HG03060 (cell line): ENCODE measurements at regions not wholly inside any gene's neighbourhood (a gene's known extent, or its start where the extent isn't known, plus 50 kb on each side); places are given as distances from the start of the nearest gene placed in this dataset.
"Not testable (repeated sequence)": the region's sequence is repeated elsewhere in the genome, so short reads cannot be mapped to it uniquely, and the experiment has no call there.

Source experiments
- ATAC-seq: cut with Tn5 transposase; IDR thresholded peaks from one replicate; pipeline ENCODE4 v1.9.1; 2021; ENCODE audit warnings: low read depth, moderate number of reproducible peaks; ENCODE audit not compliant: unreplicated experiment

DNA sequence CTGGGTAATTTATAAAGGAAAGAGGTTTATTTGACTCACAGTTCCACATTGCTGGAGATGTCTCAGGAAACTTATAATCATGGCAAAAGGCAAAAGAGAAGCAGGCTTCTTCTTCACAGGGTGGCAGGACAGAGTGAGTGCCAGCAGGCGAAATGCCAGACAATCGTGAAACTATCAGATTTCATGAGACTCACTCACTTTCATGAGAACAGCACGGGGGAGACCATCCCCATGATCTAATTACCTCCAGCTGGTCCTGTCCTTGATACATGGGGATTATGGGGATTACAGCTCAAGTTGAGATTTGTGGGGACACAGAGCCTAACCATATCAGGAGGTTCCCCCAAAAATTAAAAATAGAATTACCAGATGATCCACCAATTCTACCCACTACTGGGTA is 675.5 kb upstream of the SLC8A1 start:
- no peak for ATAC-seq

DNA sequence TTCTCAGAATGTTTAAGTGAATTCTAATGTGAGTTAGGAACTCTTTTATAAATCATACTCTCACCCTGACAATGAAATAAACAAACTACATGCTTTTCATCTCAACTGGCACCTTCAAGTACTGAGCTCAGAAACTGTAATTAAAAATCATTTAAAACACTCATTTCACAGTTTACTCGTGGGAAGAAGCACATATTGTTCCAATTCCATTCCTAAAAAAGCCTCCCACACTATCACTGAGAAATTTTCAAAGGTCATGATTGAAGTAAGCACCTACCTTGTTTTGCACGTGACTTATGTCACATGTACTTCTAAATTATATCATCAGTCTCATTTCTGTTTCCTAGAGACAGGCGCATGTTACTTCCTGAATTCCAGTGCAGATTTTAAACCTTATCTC is 678.1 kb upstream of the SLC8A1 start:
- no peak for ATAC-seq

DNA sequence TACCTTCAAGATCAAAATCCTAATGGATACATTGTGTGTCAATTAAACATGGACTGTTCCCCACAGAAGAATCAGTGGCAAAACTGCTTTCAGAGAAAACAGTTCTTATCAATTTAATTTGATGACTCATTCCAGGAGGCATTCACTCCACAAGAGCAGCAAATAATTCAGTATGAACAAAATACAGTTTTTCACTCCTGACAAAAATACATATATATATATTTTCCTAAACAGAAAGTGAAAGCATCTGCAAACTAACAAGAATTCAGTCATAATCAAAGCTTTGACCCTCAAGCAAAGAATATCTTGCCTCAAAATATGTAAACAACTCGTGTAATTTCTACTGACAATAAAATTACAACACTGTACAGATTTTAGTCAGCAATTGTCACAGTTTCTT is 685.1 kb upstream of the SLC8A1 start:
- no peak for ATAC-seq

DNA sequence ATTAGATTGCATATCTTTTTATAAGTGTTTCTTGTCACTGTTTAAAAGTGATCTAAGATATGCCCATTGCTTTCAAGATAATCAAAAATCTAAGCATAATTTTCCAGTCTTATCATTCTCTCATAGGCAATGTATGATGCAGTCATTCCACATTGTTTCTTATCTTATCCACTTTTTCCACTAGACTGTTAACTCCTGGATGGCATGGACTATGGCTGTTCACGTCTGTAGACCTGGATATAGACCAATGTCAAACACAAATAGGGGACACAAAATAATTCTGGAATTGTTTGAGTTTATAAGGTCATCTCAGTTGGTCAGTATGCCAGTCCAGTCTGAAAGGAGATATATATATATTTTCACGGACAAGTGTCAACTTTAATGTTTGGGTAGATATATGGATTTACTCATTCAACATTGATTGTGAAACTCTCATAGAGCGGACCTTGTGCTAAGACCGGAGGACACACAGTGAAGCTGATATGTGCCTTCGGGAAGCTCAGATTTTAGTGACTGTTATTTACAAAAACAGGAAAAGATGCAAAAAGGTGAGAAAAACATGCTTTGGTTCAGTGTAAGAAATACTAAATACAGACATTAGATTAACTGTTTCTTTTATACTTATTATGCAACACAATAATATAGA is 689.4 kb upstream of the SLC8A1 start:
- no peak for ATAC-seq

DNA sequence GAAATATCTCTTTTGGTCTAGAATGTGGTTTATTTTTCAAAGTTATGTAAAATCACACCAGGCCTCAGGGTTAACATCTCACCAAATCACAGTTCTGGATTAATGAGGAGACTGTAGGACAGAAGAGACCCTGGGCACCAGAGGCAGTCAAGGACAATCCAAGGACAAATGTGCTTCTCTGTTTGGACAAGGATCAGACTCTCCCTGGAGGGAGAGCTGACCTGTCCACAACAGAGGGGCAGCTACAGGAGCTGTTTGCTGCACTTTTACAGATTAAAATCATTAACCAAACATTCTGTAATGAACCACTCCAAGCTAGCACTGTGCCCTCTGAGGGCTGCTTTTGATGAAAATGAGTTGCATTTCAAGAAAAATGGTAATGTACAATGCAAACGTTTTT is 690.6 kb upstream of the SLC8A1 start:
- no peak for ATAC-seq

DNA sequence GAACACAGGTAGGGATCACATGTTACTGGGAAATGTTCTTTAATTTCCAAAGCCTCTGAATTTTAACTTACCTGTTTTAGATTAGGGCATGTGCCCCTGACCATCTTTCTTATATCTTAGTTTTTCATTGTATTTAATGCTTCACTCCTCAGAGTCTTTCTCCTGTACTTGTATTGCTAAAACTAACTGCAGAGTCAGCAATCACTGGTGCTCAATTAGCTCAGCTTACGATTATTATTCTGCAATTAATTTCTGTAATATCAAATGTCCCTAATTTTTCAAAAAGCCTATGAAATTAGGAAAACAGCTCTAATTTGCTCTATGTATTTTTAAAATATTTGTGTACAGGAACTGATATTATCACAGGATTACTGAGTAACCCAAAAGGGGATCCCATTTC is 693.2 kb upstream of the SLC8A1 start:
- ATAC-seq = no peak

DNA sequence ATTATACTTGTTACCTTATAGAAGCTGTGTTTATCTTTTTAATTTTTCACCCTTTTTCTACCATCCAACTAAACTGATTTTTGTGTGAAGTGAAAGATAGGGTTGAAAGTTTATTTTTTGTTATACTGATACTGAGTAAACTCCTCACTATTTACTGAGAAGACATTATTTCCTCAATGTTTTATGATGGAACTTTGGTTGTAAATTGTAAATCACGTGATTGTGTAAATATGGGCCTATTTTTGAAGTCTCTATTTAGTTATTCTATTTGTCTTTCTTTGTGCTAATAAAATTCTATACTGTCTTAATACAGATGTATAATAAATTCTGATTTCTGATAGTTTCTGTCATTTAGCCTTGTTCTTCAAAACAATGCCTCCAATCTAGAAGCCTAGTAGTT is 697.2 kb upstream of the SLC8A1 start:
- no peak for ATAC-seq

DNA sequence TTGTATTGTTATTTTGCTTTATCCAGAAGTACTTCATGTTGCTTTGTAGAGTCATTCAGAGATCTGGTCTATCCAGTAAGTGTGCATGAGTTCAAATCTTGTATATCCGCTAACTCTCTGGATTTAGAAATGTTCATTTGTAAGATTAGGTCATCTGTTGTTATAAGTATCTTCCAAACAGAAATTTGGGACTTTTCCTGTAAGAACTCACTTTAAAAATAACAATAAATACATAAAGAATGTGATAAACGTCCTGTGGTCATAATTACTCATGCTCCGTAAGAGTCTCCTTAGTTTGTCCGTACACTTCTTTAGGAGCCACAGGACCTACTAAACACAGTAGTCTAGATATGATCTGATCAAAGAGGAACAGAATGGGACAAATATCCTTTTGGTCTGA is 699.9 kb upstream of the SLC8A1 start:
- ATAC-seq = no peak

DNA sequence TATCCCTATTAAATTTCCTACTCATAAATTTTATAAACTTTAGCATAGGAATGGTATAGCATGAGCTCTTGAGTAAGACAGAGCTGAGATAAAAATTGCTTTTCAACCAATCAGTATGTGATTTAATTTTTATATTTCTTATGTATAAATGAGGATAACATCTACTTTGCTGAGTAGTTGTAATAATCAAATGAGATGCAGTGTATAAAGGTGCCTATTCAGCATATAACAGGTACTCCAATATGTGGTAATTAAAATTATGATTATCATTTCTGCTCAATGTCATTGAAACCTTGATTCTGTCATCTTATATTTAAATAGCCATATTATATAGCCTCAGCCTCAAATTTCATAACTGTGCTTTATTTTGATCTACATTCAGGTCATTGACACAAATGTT is 700.4 kb upstream of the SLC8A1 start:
- no peak for ATAC-seq

DNA sequence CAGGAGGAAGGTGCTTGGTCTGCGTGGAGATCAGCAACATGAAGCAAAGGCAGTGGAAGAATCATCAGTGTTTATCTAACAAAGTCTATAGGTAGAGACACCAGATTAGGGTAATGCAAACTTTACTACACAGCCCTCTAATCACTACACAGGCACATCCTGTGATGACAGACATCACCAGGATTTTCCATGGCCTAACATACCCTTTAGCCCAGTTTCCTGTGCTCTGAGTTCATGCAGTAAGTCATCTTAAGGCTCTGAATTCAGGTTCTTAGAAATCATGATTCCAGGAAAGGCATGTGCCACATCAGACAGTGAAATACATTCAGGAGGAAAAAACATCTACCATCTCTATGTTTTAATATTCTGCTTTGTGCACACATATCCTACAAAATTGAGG is 708.5 kb upstream of the SLC8A1 start:
- no peak for ATAC-seq

DNA sequence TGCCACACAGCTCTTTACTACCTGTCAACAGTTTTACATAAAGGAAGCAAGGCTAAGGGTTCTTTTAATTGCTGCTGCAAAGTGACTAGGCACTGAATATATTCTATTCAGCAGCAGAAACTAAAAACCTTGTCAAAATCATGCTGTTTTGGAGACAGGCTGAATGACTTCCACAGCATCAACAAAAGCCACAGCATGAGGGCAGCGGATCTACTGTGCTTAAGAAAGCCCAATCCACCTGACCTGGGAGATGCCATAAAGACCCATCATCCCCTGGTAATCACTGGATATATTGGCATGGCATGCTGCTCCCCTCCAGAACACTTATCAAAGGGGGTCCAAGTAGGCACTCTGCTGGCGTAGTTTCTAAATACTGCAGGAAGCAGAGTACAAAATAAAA is 715.1 kb upstream of the SLC8A1 start:
- ATAC-seq = no peak

DNA sequence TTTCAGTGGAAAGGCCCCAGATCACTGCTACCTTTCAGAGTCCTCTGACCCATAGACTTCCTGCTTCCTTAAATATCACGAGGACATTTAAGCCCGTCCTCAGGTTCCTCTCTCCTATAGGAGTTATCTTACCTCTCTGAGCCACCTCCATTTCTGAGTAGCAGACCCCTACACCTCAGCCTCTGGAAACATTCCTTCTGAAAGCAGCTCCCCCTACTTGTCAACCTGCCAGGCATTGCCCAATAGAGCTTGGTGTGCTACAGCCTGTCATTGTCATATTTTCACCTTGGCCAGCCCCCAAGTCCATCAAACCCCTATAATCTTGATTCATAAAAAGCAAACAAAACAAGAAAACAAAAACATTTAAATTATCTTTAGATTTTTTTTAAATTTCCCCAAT is 717.9 kb upstream of the SLC8A1 start:
- no peak for ATAC-seq

DNA sequence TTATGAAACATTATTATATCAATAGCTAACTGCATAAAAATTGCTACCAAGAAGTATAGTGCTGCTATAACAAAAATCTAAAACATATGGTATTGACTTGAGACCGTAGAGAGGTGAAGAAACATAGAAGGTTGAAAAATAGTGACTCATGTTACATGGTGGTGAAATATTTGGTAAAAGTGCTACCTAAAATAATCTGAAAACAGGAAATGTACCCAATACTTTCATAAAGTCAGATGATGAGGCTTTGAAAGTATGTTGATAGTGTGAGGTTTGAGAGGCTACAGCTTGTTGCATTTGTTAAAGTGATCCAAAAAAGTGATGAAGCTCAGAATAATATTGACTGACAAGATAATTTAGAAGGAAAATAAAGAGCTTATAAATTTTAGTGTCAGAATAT is 718.7 kb upstream of the SLC8A1 start:
- ATAC-seq = no peak

DNA sequence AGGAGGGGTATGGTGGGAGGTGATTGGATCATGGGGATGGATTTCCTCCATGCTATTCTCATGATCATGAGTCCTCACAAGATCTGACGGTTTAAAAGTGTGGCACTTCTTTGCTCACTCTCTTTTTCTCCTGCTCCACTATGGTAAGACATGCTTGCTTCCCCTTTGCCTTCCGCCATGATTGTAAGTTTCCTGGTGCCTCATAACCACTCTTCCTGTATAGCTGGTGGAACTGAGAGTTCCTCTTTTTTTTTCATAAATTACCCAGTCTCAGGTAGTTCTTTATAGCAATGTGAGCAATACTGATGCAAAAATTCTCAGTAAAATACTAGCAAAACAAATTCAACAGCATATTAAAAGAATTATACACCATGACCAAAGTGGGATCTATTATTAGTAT is 728.5 kb upstream of the SLC8A1 start:
- ATAC-seq = no peak

DNA sequence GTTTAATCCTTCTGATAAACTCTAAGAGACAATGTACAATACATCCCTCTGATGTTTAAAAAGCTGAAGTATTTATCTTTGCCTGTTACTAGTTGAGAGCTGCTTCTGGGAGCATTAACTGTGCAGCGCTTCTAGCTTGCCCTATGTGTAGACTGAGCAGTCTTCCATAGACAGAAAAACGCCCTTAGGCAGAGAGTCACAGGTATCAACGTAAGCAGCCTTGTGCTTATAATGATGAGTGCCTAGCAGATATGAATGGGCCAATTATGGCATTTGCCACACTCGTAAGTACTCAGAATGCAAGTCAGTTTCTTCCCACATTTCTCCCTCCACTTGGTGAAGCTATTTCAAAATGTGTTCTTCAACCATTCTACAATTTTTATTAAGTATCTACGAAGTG is 731.1 kb upstream of the SLC8A1 start:
- no peak for ATAC-seq

DNA sequence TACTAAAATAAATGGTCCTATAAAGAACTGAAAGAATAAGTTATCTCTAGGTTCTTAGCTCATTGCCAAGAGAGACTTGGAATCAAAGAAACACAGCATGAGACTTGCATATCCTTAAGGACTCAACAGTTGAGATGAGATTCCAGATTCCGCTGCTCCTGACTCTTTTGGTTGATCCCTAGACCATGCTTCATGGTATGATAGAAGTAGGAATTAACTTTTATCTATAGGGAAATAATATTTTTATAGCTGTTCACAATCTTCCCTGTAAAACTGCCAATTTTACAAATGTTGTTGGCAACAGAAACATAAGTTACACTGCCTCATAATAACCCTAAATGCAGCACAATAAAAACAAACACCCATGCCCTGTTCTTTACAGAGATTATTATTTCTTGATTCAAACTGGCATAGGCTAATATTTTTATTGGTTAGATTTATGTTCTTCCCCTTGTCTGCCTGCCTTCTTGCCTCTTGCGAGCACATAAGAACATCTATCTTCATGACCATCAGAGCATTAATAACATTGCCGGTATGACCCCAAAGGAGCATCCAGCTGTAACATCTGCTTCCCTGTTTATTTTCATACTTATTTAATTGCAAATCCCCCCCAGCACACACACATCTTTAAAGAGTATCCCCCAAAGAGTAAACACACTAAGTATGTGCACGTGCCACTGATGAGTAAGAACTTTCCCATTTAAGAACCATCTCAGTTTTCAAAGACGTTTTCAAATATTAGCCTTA is 735.7 kb upstream of the SLC8A1 start:
- ATAC-seq = no peak

DNA sequence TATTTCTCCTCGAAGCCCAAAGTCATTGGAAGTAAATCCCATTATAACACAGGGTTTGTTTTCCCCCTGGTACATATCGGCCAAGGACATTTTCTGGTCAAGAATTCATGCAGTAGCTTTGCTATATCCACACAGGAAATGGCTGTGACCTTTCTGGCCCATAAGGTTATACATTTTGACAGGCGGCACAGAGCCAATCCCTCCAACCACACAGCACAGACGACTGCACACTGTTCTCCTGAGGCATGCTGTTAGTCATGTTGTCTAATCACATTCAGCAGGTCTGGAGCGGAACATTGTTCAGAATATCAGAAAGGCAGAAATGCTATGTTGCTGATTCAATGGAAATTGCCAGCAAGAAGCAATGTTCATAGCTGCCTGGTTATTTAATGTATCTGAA is 742.3 kb upstream of the SLC8A1 start:
- no peak for ATAC-seq

DNA sequence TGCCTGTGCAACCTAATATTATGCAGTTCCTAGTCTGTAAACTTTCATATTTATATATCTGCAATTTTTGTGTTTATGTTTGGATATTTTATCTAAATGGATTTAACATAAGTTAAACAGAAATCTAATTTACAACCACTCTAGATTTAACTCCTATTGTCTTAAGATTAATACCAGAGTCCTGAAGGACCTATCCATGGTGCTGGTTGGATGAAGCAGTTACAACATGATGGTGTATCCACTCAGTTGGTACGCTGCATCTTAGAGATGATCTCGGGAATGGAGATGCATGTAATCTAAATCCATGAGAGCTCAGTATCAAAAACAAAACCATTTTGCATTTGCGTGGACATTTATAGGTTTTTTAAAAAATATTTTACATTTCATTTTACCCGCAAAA is 745.9 kb upstream of the SLC8A1 start:
- ATAC-seq = no peak

DNA sequence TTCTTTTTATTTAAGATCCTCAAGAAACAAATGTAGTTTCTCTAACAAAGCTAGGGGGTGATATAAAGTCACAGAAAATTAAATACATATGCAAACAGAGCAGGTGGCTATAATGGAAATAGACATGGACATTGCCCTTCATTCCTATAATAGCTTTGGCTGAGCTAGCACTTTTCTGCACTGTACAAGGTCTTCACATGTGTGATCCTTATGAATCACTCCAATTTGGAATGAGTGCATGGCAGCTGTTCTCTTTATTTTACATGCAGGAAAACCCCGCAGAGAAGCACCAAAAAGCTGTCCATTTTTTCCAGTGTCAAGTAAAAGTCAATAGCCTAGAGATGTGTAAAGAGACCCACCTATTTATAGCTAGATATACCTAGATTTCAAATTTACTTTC is 747.4 kb upstream of the SLC8A1 start:
- ATAC-seq = no peak

DNA sequence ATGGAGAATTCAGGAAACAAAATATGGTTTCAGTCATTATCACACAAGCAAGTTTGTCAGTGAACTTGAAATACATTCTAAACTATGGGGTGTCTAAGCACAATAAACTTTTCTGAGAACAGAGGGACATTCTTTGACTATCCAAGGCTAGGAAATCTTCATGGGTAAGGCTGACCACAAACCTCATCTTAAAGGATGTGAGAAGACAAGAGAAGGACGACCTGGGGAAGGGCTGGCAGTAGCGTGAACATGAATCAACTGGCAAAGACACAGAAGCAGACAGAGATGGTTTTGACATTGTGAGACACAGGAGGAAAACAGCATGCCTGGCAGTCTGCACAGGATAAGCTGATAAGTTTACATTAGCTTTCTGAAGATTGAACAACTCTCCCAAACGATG is 752.4 kb upstream of the SLC8A1 start:
- no peak for ATAC-seq

DNA sequence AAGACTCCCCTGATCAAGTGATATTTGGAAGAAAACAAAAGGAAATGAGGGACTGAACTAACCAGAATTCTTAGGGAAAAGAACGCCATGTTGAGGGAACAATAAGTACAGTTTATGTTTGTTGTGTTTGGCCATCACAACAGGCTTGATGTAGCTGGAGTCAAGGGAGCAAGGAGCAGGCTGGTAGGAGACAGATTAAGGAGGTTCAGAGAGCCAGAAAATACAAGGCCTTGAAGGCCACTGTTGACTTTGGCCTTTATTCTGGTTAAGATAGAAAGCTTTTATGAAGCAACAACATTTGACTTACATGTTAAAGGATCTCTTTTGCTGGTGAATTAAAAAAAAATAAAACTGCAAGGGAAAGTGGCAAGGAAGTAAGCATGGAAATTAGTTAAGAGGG is 754.1 kb upstream of the SLC8A1 start:
- ATAC-seq = no peak

DNA sequence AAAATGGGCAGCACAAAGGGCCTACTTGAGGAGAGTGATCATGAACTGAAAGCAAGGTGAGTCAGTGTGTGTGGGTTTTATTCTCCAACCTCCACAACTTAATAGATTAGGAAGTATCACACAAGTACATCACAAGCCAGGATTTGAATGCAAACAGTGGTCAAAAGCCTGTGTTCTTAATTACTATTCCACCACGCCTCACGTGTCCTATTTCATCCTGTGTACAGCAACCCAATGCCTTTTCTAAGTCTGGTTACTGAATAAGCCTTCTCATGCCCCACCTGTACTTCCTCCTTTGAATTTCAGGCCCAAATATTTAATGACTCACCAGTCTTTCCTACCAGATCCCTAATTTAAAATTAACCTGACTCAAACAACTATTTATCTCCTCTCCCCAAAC is 755.7 kb upstream of the SLC8A1 start:
- ATAC-seq = no peak

DNA sequence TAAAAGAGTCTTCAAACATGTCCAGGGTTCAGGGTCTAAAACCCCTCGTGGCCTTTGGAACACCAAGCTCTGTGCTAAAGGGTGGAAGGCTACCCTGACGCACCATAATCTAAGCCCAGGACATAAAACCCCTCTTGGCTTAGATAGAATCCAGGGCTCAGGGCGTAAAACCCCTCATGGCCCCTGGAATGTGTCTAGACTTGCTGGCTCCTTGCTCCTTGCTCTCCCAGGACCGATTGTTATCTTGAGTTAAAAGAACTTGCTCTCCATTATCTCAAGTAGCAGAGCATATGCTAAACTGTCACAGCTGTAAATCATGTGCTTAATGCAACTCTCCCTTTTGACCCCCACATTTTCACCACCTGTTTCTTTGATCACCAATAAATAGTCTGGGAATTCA is 758.1 kb upstream of the SLC8A1 start:
- ATAC-seq = not testable (repeated sequence)
